ENCODE measurements at regions not wholly inside any gene's neighbourhood (a gene's known extent, or its start where the extent isn't known, plus 50 kb on each side); places are given as distances from the start of the nearest gene placed in this dataset.
"Not testable (repeated sequence)": the region's sequence is repeated elsewhere in the genome, so short reads cannot be mapped to it uniquely, and the experiment has no call there.

DNA sequence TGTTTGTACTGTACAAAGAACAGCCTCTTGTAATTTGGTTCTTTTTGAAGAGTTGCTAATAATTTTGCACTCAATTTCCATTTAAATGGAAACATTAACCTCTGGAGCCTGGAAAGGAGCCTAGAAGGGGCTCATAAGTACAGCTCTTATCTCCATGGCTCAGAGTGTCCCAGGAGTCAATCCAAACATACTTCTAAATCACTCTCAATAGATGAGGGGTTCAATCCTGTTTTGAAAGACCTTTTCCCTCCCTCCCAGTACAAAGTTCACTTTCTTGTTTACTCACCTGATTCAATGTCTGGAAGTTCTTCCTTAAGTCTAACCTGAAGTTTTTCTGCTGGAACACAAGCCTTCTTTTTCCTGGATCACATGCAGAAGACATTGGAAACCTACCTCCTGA lies 273.0 kb upstream of the PLET1 start:
- in situ Hi-C loops (cut with MboI; ENCODE audit: low sequenced_read_pairs): no loop called here

DNA sequence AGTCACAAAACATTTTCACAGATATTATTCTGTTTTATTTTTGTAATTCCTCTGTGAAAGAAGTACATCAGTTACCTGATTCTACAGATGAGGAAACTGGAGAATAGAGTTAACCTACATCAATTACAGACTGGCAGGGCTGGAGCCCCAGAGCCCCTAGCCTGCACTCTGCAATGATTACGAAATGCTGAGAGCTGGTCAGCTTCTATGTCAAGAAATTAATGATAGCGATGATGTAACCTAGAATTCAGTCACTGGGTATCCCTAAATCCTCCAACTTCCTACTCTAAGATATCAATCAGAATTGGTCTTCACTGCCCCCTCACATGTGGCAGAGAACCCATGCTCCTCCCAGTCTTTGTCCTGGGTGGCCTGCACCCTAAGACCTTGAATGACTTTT lies 273.5 kb upstream of the PLET1 start:
- in situ Hi-C loops (cut with MboI; ENCODE audit: low sequenced_read_pairs): no loop called here

DNA sequence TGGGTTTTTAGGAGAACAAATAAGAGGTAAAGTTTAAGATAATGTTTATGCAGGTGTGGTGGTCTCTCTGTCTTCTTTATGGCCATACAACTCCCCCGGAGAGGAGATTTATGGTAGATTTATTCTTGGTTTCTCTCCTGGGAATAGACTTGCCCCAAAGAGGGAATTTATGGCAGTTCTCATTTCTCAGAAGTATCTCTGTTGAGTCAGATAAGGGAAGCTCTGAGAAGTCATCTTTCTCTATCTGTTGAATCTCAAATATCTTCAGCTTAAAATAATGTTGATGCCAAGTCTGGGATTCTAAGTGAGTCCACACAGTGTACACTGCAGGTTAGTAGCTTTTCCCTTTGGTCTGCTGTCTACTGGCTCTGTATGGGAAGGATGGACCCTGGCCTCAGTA lies 276.4 kb upstream of the PLET1 start:
- in situ Hi-C loops (cut with MboI; ENCODE audit: low sequenced_read_pairs): no loop called here

DNA sequence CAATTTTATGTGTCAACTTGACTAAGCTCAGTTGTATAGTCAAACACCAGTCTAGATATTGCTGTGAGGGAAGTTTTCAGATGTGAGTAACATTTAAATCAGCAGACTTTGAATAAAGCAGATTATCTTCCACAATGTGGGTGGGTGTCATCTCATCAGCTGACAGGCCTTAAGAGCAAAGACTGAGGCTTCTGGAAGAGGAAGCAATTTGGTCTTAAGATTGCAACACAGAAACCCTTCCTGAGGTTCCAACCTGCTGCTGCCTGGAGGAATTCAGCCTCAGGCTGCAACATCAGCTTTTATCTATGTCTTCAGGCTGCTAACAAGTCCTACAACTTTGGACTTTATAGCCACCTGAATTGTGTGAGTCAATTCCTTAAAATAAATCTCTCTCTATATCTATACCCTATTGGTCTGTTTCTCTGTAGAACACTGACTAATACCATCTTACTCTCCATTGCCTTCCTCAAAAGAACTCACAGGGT lies 277.2 kb upstream of the PLET1 start:
- in situ Hi-C loops (cut with MboI; ENCODE audit: low sequenced_read_pairs): no loop called here

DNA sequence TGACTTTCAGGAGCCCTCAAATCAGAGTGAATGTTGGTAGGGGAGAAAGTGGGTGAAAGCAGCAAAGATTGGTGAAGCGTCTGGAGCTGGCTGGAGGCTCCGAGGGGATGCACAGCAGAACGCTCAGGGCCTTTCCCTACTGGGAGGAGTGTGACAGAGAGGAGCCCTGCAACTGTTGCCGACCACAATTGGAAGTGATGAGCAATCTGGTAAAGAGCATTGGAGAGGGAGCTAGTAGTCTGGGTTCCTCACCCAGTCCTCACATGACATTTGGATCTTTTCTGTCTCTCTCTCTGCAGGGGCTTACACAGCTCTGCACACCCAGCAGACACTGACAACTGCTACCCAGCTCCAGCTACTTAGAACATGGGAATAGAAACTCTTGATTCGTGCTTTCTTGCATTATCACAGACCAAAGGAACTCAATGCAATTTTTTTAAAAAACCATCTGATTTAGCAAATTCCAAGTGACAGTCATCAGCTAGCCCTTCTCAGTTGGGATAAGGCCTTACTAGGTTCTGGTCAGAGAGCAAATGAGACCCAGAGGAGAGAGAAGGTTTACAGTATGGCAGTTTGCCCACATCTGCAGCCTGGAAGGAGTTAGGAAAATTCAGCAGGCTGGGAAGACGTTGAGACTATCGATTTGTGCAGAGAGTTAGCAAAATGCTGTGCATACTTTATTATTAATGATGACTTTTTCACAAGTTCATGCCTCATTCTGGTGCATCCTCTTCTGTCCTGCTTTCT lies 278.0 kb upstream of the PLET1 start:
- in situ Hi-C loops (cut with MboI; ENCODE audit: low sequenced_read_pairs): no loop called here

DNA sequence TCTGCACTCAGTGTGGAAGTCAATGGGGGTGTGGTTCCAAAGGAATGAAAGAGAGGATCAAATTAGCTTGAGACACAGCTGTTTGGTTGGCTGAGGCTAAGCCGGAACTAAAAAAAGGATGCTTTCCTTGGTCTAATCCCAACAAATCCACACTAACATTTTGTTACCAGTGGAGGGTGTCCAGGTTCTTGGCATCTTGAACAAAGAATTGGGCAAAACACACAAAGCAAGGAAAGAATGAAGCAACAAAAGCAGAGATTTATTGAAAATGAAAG lies 278.6 kb upstream of the PLET1 start:
- in situ Hi-C loops (cut with MboI; ENCODE audit: low sequenced_read_pairs): not testable (repeated sequence)

DNA sequence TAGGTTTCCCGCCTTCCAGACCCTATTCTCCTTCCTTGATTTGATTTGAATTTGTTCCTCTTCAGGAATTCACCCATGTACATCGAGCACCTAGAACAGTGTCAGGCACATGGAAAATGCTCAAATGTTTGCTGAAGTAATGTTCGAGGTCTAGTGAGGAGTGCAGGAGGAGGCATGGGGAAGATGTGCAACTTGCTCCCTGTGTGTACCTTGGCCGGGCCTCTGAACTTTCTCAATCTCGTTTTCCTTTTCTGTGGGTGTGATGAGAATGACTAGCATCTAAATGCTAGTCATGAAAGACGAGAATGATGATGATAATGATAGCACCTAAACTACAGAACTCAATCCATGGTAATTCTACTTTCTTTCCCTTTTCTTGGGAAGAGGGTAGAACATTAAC lies 279.1 kb upstream of the PLET1 start:
- in situ Hi-C loops (cut with MboI; ENCODE audit: low sequenced_read_pairs): no loop called here

DNA sequence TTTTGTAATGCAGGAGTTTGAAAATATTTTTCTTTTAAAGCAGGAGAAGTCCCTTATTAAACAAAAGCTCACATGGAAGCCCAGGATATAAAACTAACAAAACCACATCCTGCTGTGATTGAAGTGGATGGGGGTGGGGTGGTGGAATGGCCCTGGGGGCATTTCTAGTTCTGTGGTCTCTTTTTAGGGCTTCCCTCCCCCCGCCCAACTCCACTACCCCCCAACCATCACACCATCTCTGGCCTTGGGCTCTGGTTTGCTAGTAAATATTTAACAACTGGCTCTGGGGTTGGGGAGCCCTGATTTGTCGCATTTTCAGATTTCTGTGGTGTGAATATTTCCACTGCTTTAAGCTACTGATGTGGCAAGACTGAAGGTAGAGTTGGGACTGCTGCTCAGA lies 279.6 kb upstream of the PLET1 start:
- in situ Hi-C loops (cut with MboI; ENCODE audit: low sequenced_read_pairs): no loop called here

DNA sequence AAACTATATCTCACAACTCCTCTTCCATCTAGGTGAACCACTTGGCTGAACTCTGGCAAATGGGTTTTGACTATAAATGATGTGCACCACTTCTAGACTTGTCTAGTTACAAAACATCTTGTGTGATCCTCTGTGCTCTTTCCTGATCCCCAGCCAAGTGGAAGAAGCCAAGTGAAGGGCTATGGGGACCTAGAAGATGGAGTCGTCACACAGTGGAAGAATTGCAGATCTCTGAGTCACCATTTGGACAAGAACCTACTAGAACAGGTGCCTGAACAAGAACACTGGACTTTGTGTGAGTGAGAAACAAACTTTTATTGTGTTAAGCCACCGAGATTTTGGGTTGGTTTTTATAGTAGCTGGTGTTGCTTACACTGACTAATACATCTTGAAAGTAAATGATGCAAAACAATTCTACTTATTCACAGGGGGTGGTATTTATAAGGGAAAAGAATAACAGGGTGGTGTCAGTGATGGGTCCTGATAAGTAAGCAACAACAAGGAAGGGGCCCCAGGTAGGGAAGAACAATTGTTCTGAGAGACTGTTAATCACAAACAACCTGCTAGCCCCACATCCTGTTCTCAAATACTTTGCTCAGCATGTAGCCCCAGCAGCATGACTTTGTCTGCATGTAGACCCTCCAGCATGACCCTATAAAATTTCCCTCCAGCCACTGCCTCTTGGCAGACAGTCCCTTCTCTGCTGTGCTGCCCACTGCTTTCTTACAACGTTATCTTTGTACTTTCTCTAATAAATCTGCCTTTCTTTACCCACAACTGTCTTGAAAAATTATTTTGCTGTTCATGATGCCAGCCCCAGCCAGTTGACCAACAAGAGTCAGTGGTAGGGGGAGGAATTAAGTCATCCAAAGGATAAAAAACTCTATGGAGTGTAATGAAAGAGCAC lies 280.7 kb upstream of the PLET1 start:
- in situ Hi-C loops (cut with MboI; ENCODE audit: low sequenced_read_pairs): no loop called here

DNA sequence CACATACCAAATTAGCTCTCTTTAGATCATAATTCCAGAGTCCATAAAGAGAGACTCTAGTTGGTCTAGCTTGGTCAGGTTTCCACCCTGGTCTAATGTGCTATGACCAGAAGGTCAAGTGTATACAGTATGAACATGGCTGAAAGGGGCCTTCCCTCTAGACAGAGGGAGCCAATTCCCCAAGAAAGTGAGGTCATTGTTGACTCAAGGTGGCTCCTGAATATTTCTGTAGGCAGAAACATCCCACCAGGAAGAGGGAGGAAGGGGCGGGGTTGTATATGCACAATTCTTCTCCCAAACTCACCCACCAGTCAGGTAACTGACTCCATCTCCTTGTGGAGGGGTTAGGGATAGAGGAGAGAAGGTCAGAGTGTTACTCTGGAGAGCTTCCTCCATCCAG lies 281.8 kb upstream of the PLET1 start:
- in situ Hi-C loops (cut with MboI; ENCODE audit: low sequenced_read_pairs): no loop called here

DNA sequence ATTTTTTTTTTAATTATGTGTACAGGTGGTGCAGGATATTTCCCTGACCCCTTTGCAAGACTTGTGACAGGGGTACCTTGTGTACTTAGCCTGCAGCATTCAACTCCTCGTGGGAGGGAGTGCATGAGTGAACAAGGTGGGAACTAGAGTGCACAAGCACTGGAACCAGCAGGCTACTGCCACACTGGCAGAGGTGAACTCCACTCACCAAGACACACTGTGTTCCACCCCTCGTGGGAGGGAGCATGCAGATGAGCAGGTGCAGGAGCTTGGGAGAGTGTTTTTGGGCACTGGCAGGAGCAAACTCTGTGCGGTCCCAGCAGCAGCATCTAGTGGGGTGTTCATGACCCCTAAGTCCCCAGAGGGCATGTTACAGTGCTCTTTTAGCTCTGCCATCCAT lies 282.7 kb upstream of the PLET1 start:
- in situ Hi-C loops (cut with MboI; ENCODE audit: low sequenced_read_pairs): no loop called here

DNA sequence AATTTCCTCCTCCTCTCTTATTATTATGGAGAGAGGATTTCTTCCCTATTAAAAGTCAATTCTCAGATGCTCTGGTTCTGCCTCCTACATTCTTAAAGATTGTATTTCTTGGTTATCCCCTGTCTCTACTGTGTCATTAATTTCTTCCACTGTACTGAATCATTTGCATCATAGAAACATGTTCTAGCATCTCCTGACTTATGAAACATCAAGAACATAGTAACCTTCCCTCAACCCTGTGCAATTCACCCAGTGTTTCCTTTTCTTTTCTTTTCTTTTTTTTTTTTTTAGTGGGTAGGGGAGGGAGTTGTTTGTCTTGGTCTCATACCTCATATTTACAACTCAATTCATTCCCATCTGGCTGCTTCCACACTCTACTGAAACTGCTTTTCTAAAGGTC lies 288.0 kb upstream of the PLET1 start:
- in situ Hi-C loops (cut with MboI; ENCODE audit: low sequenced_read_pairs): no loop called here

DNA sequence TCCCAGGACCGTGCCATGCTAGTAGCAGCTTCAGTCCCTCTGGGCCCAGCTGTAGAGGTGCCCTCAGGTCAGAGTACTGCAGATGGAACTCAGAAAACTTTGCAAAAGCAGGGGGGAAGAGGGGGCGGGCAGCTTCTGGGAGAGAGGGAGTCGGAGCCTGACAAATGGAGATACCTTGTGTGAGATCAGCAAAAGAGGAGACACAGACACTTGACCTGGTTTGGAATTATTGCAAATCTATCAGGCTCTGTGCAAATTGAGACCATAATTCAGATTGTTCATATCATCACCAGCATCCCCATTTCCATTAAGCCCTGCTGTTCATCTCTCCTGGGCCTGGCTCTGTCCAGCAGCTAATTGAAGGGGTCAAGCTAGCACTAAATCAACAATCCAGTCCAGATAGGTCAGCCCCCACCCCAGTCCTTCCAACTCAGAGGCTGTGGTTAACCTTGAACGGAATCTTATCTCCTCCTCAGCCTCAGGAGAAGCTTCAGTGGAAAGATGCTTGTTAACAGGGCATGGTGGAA lies 292.6 kb upstream of the PLET1 start:
- in situ Hi-C loops (cut with MboI; ENCODE audit: low sequenced_read_pairs): no loop called here

DNA sequence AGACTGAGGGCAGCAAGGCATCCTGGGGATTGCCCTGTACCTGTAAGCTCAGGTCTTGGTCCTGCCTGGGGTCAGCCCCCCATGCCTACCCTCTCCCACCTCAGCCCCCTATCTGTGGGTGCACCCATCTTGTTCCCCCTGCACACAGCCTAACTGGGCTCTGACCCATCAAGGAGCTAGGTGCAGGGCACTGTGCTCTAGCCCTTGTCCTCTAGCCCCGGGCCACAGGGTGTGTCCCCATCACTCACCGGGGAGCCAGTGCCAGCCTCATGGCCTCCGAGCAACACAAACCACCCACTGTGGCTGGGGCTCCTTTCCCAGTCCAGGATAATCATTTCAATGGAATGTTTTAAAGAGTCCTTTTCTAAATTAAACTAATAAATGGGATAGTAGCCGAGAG lies 293.9 kb upstream of the PLET1 start:
- in situ Hi-C loops (cut with MboI; ENCODE audit: low sequenced_read_pairs): no loop called here

DNA sequence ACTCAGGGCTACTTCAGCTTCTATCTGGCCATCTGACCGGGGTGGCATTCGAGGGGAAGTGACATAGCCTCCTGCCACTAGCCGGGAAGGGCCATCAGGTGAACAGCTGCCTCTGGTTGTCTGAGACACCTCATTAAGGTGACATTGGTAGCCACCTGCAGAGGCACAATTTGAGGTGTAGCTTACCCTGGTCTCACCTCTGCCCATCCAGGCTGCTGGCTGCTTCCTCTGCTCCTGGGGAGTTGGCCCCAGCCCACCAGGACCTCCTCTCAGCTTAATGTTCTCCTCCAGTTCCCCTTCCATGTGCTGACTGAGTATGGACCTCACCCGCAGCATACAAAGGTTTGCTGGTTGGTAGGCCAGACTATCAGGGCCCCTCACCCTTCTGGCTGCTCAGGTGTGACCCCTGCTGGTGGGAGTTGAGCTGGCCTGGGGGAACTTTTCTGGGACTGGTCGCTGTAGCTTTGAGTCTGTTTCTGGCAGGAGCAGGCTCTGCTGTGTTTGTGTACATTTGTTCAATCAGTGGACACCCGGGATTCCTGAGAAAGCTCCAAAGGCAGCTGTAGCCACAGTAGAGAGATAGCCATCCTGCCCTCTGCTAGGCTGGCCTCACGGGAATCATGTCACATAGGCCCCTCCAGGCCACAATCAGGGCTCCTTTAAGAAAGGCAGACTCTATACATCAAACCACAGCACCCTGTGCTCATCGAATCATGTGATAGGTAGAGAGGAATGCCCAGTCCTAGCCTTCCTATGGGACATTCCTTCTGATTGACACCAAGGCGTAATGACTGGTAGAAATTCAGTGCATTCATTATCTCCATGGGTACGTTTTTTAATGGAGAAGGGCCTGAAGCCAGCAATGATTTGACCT lies 295.1 kb upstream of the PLET1 start:
- in situ Hi-C loops (cut with MboI; ENCODE audit: low sequenced_read_pairs): no loop called here

DNA sequence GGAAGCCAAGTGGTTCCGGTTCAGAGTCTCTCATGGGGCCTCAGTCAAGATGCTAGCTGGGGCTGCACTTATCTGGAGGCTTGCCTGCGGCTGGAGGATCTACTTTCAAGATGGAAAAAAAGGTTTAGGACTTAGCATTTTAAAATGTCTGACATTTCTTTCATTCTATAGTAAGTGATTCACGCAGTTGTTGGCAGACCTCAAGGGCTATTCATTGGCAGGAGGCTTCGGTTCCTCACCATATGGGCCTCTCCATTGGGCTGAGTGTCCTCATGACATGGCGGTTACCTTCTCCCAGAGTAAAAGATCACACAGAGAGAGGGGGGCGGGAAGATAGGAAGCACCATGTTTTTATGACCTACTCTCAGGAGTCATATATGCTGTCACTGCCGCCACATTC lies 298.0 kb upstream of the PLET1 start:
- in situ Hi-C loops (cut with MboI; ENCODE audit: low sequenced_read_pairs): no loop called here

DNA sequence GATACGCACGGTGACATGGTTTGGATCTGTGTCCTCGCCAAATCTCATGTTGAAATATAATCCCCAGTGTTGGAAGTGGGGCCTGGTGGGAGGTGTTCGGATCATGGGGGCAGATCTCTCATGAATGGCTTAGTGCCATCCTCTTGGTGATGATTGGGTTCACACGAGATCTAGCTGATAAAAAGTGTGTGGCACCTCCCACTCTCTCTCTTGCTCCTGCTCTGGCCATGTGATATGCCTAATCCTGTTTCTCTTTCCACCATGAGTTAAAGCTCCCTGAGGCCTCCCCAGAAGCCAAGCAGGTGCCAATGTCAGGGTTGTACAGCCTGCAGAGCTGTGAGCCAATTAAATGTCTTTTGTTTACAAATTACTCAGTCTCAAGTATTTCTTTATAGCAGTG lies 303.1 kb upstream of the PLET1 start:
- in situ Hi-C loops (cut with MboI; ENCODE audit: low sequenced_read_pairs): no loop called here

DNA sequence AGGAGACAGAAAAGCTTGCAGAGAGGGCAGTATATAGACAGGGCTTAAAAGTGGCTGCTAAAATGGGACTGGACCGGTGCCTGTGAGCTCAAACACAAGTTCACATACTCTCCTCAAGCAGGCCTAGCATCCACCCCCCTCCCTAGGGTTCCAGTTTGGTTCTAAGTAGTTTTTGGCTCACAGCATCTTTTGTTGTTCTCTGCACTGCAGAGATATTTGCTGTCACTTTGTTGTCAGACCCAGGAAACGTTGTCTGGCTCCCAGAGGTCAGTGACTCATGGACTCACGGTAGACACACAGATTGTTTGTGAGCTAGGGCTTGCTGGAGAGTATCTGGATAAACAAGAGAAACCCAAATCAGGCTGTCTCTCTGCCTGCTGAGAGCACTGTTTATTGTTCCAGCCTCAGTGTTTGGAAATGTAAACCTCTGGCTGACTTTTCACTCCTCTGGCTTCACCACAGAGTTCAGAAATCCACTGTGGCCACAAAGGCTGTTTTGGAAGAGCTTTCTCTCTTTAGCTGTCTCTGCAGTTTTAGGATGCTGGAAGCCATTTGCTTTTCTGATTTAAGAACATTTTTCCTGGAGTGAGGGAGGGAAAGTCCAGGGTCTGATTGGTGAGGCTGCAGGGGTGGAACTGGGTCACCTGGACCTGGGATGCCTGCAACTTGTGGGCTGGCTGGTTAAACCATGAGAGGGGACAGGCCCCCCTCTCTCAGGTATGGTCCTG lies 303.7 kb upstream of the PLET1 start:
- in situ Hi-C loops (cut with MboI; ENCODE audit: low sequenced_read_pairs): no loop called here

DNA sequence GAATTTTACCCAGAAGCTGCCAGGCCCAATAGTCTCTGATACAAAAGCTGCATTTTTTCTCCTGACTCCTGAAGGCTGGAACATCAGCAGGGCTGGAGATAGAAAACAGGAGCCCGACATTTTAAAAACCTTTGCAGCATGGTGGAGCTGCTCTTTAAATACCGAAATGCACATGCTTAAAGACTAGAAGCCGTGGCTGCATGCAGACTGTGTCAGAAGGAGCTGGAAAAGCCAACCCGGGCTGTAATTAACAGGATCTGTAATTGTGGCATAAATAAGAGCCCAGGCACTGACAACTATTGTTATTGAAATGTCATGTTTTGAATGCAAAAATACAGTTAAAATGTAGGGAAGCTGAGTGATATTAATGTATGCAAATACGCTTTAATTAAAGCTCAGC lies 304.9 kb upstream of the PLET1 start:
- in situ Hi-C loops (cut with MboI; ENCODE audit: low sequenced_read_pairs): no loop called here

DNA sequence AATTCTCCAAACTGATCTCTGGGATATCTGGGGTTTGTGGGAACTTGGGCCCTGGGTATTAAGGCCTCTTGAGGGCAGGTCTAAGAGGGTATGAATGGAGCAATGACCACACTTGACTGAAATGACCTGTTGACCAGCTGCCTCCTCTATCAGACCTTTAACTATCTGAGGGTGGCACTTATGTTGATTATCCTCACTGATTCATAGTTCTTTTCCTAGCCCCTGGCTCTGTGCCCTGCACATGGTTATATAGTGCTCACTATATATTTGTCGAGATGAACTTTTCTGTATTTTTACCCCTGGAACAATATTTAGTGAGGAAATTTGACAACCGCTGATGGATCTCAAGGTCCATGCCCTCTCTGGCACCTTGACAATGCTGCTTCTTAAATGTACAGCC lies 305.5 kb upstream of the PLET1 start:
- in situ Hi-C loops (cut with MboI; ENCODE audit: low sequenced_read_pairs): no loop called here

DNA sequence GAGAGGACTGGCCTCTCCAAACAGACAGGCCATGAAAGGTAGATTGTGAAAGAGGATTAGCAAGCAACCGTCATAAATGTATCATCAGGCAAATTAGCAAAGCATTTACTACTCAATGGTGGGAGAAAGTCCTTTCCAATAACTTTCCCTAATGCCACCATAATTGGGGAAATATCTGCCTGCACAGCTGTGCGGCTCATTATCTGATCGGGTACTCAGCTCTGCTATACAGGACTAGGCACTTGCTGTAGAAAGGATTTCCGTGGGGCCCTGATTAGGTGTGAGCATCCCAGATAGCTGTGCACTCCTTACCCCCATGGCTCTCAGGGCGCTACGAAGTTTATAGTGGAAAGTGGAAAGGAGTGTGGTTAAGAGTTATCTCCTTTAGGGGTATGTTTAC lies 309.7 kb upstream of the PLET1 start:
- in situ Hi-C loops (cut with MboI; ENCODE audit: low sequenced_read_pairs): no loop called here

Measured in HL-60/S4 treated with retinoic acid at 250 ng/mL for 4 days and 3 days (cell line).